DOHH2 (cell line): ENCODE measurements at regions not wholly inside any gene's neighbourhood (a gene's known extent, or its start where the extent isn't known, plus 50 kb on each side); places are given as distances from the start of the nearest gene placed in this dataset.

Experiments used
- CTCF ChIP-seq: fragments of 200-600 bp; sonication (generic); IDR thresholded peaks from one replicate; pipeline ENCODE4 v1.5.1; 2014; ENCODE audit warnings: antibody characterized with exemption, mild to moderate bottlenecking, low read depth, low read length; ENCODE audit not compliant: poor library complexity, severe bottlenecking
- EZH2phosphoT487 ChIP-seq: fragments of 200-600 bp; sonication (generic); IDR thresholded peaks from 2 replicates; pipeline ENCODE4 v1.6.1; 2017; ENCODE audit warnings: borderline replicate concordance, mild to moderate bottlenecking, antibody characterized with exemption, low read length, moderate library complexity, mixed read lengths

- TF ChIP-seq CTCF, result no peak
- no peak for TF ChIP-seq EZH2phosphoT487
Measured at GRCh38 chr5:56346741-56347535, 113.8 kb upstream of the ANKRD55 start.
